ENCODE measurements at regions not wholly inside any gene's neighbourhood (a gene's known extent, or its start where the extent isn't known, plus 50 kb on each side); places are given as distances from the start of the nearest gene placed in this dataset.

DNA sequence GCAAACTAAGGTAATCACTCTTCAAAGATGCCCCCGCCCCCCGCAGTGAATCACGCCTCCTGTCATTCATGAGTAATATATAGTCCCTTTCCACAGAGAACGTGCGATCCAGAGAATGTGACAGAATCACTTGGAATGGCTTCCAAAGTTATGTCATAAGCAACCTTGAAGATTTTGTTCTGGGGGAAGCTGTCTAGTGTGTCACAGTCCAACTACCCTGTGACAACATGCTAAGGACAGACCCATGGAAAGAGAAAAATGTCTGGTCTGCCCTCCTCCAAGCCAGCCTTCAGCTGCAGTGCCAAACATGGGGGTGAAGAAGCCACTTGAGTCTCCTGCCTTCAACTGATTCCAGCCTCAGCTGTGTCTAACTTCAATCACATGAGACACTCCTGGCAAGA is 259.1 kb downstream of the SS18 start:
- Mint-ChIP-seq H3K4me3 (no peak overlapping the region), H3K27me3 (ENCODE audit: low read depth) (no peaks in the 10 kb centered on the region), H3K9me3 (no peaks in the 10 kb centered on the region), H3K27ac (ENCODE audit: unreplicated experiment) (no peak overlapping the region), H3K4me1 (peaks cover 28% of the 10 kb centered on the region), H3K36me3 (ENCODE audit: low read depth) (no peaks in the 10 kb centered on the region)
- TF ChIP-seq, protein P1, sequence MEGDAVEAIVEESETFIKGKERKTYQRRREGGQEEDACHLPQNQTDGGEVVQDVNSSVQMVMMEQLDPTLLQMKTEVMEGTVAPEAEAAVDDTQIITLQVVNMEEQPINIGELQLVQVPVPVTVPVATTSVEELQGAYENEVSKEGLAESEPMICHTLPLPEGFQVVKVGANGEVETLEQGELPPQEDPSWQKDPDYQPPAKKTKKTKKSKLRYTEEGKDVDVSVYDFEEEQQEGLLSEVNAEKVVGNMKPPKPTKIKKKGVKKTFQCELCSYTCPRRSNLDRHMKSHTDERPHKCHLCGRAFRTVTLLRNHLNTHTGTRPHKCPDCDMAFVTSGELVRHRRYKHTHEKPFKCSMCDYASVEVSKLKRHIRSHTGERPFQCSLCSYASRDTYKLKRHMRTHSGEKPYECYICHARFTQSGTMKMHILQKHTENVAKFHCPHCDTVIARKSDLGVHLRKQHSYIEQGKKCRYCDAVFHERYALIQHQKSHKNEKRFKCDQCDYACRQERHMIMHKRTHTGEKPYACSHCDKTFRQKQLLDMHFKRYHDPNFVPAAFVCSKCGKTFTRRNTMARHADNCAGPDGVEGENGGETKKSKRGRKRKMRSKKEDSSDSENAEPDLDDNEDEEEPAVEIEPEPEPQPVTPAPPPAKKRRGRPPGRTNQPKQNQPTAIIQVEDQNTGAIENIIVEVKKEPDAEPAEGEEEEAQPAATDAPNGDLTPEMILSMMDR (conservative IDR thresholded peaks at IDR 0.05) = no peak
- no peak for DNase-seq (ENCODE audit: low read depth, low spot score)

DNA sequence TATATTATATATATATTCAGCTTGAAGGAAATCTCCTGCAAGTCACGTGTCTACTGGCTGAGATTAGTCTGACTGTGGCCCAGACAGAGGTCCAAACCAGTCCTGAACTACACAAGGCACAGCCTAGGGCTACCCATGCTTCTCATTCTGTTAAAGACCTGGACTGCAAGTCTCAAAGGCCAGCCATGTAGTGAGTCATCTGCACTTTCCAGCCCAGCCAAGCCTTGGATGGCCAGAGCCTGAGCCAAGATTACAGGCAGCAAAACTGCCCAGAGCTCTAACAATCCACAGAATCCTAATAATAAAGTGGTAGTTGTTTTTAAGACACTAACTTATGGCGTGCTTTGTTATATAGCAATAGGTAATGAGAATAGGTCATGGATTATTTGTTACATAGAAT is 259.6 kb downstream of the SS18 start:
- no peak for DNase-seq (ENCODE audit: low read depth, low spot score)
- H3K27ac Mint-ChIP-seq (ENCODE audit: unreplicated experiment) = peak overlapping the region; percentile 27
- no peaks in the 10 kb centered on the region for H3K9me3 Mint-ChIP-seq

DNA sequence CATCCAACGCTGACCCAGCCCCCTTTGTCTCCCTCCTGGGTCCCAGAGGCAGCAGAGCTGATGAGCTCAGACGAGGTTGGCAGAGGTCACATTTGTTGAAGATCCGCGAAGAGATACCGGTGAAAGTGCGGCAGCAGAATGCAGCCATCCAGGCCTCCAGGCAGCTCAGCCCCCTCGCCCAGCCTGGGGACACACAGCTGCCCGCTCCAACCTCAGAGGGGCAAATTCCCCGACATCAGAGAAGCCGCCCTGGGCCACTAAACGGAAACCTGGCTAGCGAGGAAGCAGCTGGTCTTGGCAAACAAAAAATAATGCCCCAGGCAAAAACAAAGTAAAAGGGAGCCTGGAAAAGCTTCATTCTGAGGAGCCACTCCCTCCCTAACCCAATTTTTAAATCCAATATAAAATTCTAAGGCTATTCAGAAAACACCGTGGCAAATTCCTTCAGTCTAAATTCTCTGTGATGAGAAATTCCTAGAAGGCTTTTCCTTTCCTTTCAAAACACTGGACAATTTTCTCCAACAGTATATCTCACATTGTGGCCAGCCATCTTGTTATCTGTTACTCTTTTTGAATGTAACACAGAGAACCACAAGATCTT is 262.4 kb downstream of the SS18 start:
- Mint-ChIP-seq H3K9me3 (no peaks in the 10 kb centered on the region), H3K36me3 (ENCODE audit: low read depth) (no peaks in the 10 kb centered on the region), H3K4me3 (no peak overlapping the region), H3K4me1 (peaks cover 50% of the 10 kb centered on the region), H3K27me3 (ENCODE audit: low read depth) (no peaks in the 10 kb centered on the region), H3K27ac (ENCODE audit: unreplicated experiment) (peak overlapping the region; percentile 85)
- TF ChIP-seq, protein P1 (conservative IDR thresholded peaks at IDR 0.05) = no peak
- DNase-seq (ENCODE audit: low read depth, low spot score) = no peak

More for the DNA sequence above, 259.6 kb downstream of the SS18 start:
- Mint-ChIP-seq H3K27me3 (ENCODE audit: low read depth) (no peaks in the 10 kb centered on the region), H3K36me3 (ENCODE audit: low read depth) (no peaks in the 10 kb centered on the region), H3K4me3 (no peak overlapping the region), H3K4me1 (peaks cover 33% of the 10 kb centered on the region)
- TF ChIP-seq, protein P1 (conservative IDR thresholded peaks at IDR 0.05) = no peak

DNA sequence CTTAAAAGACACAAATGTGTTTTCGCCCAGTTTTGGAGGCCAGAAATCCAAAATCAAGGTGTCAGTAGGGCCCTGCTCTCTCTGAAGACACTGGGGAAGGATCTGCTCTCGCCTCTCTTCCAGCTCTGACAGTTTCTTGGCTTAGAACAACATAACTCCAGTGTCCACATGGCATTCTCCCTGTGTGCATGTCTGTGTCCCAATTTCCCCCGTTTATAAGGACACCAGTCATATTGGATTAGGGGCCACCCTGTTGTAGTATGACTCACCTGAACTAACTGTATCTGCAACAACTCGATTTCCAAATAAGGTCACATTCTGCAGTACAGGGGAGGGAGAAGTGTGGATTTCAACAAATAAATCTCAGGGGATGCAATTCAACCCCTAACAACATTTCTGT is 263.2 kb downstream of the SS18 start:
- TF ChIP-seq, protein P1 (conservative IDR thresholded peaks at IDR 0.05) = no peak
- no peaks in the 10 kb centered on the region for H3K9me3 Mint-ChIP-seq
- peaks cover 50% of the 10 kb centered on the region for H3K4me1 Mint-ChIP-seq
- no peaks in the 10 kb centered on the region for H3K36me3 Mint-ChIP-seq (ENCODE audit: low read depth)
- H3K27ac Mint-ChIP-seq (ENCODE audit: unreplicated experiment) = peak overlapping the region; percentile 85
- H3K4me3 Mint-ChIP-seq = no peak overlapping the region
- no peaks in the 10 kb centered on the region for H3K27me3 Mint-ChIP-seq (ENCODE audit: low read depth)
- no peak for DNase-seq (ENCODE audit: low read depth, low spot score)

DNA sequence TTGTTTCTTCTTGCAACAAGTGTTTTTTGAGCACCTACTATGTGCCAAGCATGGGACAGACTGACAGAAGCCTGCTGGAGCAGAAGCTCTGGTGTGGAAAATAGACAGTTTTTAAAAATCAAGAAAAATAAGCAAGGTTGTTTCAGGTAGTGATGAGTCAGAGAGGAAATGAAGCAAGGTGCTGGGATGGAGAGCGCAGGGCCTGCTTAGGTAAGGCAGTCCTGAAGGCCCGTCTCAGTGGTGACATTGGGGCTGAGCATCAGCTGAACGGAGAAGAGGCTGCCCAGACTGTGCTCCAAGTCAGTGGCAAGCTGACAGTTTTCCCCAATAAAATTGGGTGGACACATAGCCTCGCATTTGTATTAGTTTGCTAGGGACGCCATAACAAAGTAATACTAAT is 263.6 kb downstream of the SS18 start:
- Mint-ChIP-seq H3K4me3 (no peak overlapping the region), H3K9me3 (no peaks in the 10 kb centered on the region), H3K27me3 (ENCODE audit: low read depth) (no peaks in the 10 kb centered on the region), H3K27ac (ENCODE audit: unreplicated experiment) (no peak overlapping the region), H3K4me1 (peaks cover 47% of the 10 kb centered on the region), H3K36me3 (ENCODE audit: low read depth) (no peaks in the 10 kb centered on the region)
- TF ChIP-seq, protein P1 (conservative IDR thresholded peaks at IDR 0.05) = no peak
- DNase-seq (ENCODE audit: low read depth, low spot score) = no peak
